Activated naive CD4-positive, alpha-beta T cell treated with anti-CD3 and anti-CD28 coated beads, Interleukin-2, amount 50 U/mL, for 16 hours (primary cell): ENCODE measurements at regions not wholly inside any gene's neighbourhood (a gene's known extent, or its start where the extent isn't known, plus 50 kb on each side); places are given as distances from the start of the nearest gene placed in this dataset.

Experiments used
- DNase-seq: peaks from one replicate; pipeline ENCODE4 v3.0.0-alpha.2; 2020

- no peak for DNase-seq
Observed at GRCh38 chr15:37794947-37795346, 139.5 kb upstream of the TMCO5A start.

- no peak for DNase-seq
Observed at GRCh38 chr15:37801529-37801928, 132.9 kb upstream of the TMCO5A start.

GRCh38 chr15:37806808-37807207, 127.6 kb upstream of the TMCO5A start:
- no peak for DNase-seq

GRCh38 chr15:37810381-37810780, 124.1 kb upstream of the TMCO5A start:
- no peak for DNase-seq

GRCh38 chr15:37813306-37813705, 121.1 kb upstream of the TMCO5A start:
- no peak for DNase-seq

GRCh38 chr15:37814847-37815515, 119.5 kb upstream of the TMCO5A start:
- no peak for DNase-seq

- no peak for DNase-seq
Observed at GRCh38 chr15:37818152-37818677, 116.2 kb upstream of the TMCO5A start.

GRCh38 chr15:37819191-37819590, 115.2 kb upstream of the TMCO5A start:
- DNase-seq, result no peak

GRCh38 chr15:37820380-37821128, 113.9 kb upstream of the TMCO5A start:
- no peak for DNase-seq

GRCh38 chr15:37823601-37824275, 110.7 kb upstream of the TMCO5A start:
- DNase-seq, result no peak

GRCh38 chr15:37824717-37825382, 109.6 kb upstream of the TMCO5A start:
- DNase-seq, result no peak

GRCh38 chr15:37837276-37837675, 97.2 kb upstream of the TMCO5A start:
- no peak for DNase-seq

- DNase-seq, result no peak
Observed at GRCh38 chr15:37847776-37848175, 86.7 kb upstream of the TMCO5A start.

GRCh38 chr15:37856109-37856508, 78.3 kb upstream of the TMCO5A start:
- no peak for DNase-seq

- DNase-seq, result no peak
Observed at GRCh38 chr15:37860896-37861295, 73.5 kb upstream of the TMCO5A start.

- no peak for DNase-seq
Observed at GRCh38 chr15:37865687-37866086, 68.8 kb upstream of the TMCO5A start.

- no peak for DNase-seq
Observed at GRCh38 chr15:37870711-37871110, 63.7 kb upstream of the TMCO5A start.

GRCh38 chr15:37872661-37873060, 61.8 kb upstream of the TMCO5A start:
- DNase-seq, result no peak

- no peak for DNase-seq
Observed at GRCh38 chr15:37873336-37873735, 61.1 kb upstream of the TMCO5A start.

GRCh38 chr15:37876900-37877299, 57.5 kb upstream of the TMCO5A start:
- DNase-seq, result no peak

- no peak for DNase-seq
Observed at GRCh38 chr15:37877851-37878741, 56.3 kb upstream of the TMCO5A start.
